H1 (cell line): ENCODE measurements at regions not wholly inside any gene's neighbourhood (a gene's known extent, or its start where the extent isn't known, plus 50 kb on each side); places are given as distances from the start of the nearest gene placed in this dataset.

ENCODE experiments used
- CTCF ChIA-PET: fragments of 300-600 bp; sonication (Branson Sonifier 250); formaldehyde crosslinking; loops from one replicate; lab custom pipeline; 2021; ENCODE audit not compliant: partially characterized antibody; lab: Charles Lee
- POLR2A ChIA-PET: fragments of 300-600 bp; sonication (Branson Sonifier 250); formaldehyde crosslinking; loops from one replicate; lab custom pipeline; 2021; ENCODE audit warnings: inconsistent platforms; ENCODE audit not compliant: partially characterized antibody; lab: Charles Lee
- DNase-seq, 2 experiments: peaks; one replicate each; pipeline versions ENCODE4 v3.0.0 to v3.0.0-alpha.2; 2010 to 2022; ENCODE audit warnings: low spot score in 2 of 2, low read depth in 1 of 2, mixed read lengths in 1 of 2
- FAIRE-seq: peaks from 2 replicates; lab custom pipeline; 2011; peaks lifted over from hg19 to GRCh38; lab: Jason Lieb, UNC
- H2AFZ ChIP-seq: 2 replicates; pipeline ENCODE4 v1.8.1; 2012; ENCODE audit warnings: low read length, inconsistent platforms
- H2AK5ac ChIP-seq: 2 replicates; pipeline ENCODE4 v1.6.1; 2013; ENCODE audit warnings: low read depth, low read length
- H2BK120ac ChIP-seq: replicated peaks from 2 replicates; pipeline ENCODE3; 2013; ENCODE audit warnings: low read depth, low read length, inconsistent platforms
- H2BK12ac ChIP-seq: 2 replicates; pipeline ENCODE4 v1.6.1; 2013; ENCODE audit warnings: low read depth, low read length
- H2BK15ac ChIP-seq: 2 replicates; pipeline ENCODE4 v1.6.1; 2013; ENCODE audit warnings: low read length
- H2BK20ac ChIP-seq: 2 replicates; pipeline ENCODE4 v1.6.1; 2013; ENCODE audit warnings: low read length
- H2BK5ac ChIP-seq: 2 replicates; pipeline ENCODE4 v1.6.1; 2013; ENCODE audit warnings: low read depth, low read length
- H3K14ac ChIP-seq: 2 replicates; pipeline ENCODE4 v1.6.1; 2013; ENCODE audit warnings: inconsistent platforms; ENCODE audit not compliant: insufficient read length
- H3K18ac ChIP-seq: 2 replicates; pipeline ENCODE4 v1.6.1; 2013; ENCODE audit warnings: low read length; ENCODE audit errors: extremely low read depth
- H3K23ac ChIP-seq: 2 replicates; pipeline ENCODE4 v1.6.1; 2013; ENCODE audit warnings: inconsistent platforms; ENCODE audit not compliant: insufficient read length
- H3K23me2 ChIP-seq: 2 replicates; pipeline ENCODE4 v1.6.1; 2013; ENCODE audit warnings: low read depth, low read length
- H3K27ac ChIP-seq: 2 replicates; pipeline ENCODE4 v1.6.1; 2011; ENCODE audit warnings: low read depth, low read length, inconsistent platforms
- H3K27me3 ChIP-seq, 4 experiments: replicated peaks in 1 of 4; 1 replicate in 1 of 4; 2 replicates in 3 of 4; pipeline versions ENCODE4 v1.6.1 to v1.8.1; 2011 to 2013; ENCODE audit warnings: low read length in 3 of 4, mild to moderate bottlenecking in 3 of 4, inconsistent platforms in 2 of 4, mixed read lengths in 2 of 4, moderate library complexity in 1 of 4; ENCODE audit not compliant: control insufficient read depth in 3 of 4, insufficient read depth in 3 of 4; ENCODE audit errors: extremely low read depth in 1 of 4
- H3K36me3 ChIP-seq, 4 experiments: 2 replicates each; pipeline versions ENCODE4 v1.6.1 to v1.8.1; 2011 to 2013; ENCODE audit warnings: mild to moderate bottlenecking in 4 of 4, low read length in 3 of 4, moderate library complexity in 2 of 4, control low read depth in 1 of 4, inconsistent platforms in 1 of 4; ENCODE audit not compliant: insufficient read depth in 4 of 4, control insufficient read depth in 2 of 4
- H3K4ac ChIP-seq: replicated peaks from 2 replicates; pipeline ENCODE3; 2013; ENCODE audit warnings: low read length, low read depth, mixed read lengths, inconsistent platforms; ENCODE audit not compliant: insufficient read length
- H3K4me1 ChIP-seq, 4 experiments: replicated peaks in 1 of 4; 1 replicate in 1 of 4; 2 replicates in 3 of 4; pipeline versions ENCODE4 v1.6.1 to v1.8.1; 2011 to 2013; ENCODE audit warnings: low read length in 3 of 4, inconsistent platforms in 2 of 4, mixed read lengths in 1 of 4; ENCODE audit not compliant: insufficient read depth in 4 of 4, control insufficient read depth in 3 of 4
- H3K4me2 ChIP-seq, 2 experiments: 2 replicates each; pipeline versions ENCODE4 v1.6.1 to v1.8.1; 2011 to 2013; ENCODE audit warnings: low read depth in 2 of 2, low read length in 2 of 2, control low read depth in 1 of 2, inconsistent platforms in 1 of 2, mild to moderate bottlenecking in 1 of 2; ENCODE audit not compliant: insufficient read depth in 1 of 2
- H3K4me3 ChIP-seq, 4 experiments: fragments of 200-600, 300-600 bp in 1 of 4; sonication (generic), shearing (Covaris generic), sonication (Bioruptor Twin) in 1 of 4; 2 replicates each; pipeline versions ENCODE4 v1.5.1 to v1.8.1; 2011 to 2016; ENCODE audit warnings: low read length in 4 of 4, low read depth in 3 of 4, control low read depth in 2 of 4, inconsistent platforms in 2 of 4, mild to moderate bottlenecking in 2 of 4, mixed read lengths in 1 of 4, moderate library complexity in 1 of 4; ENCODE audit not compliant: insufficient read depth in 2 of 4; ENCODE audit errors: extremely low read depth in 1 of 4
- H3K56ac ChIP-seq: replicated peaks from 2 replicates; pipeline ENCODE3; 2013; ENCODE audit warnings: low read depth, mild to moderate bottlenecking, mixed read lengths, low read length, inconsistent platforms; ENCODE audit not compliant: insufficient read length
- H3K79me1 ChIP-seq: 2 replicates; pipeline ENCODE4 v1.6.1; 2013; ENCODE audit warnings: low read depth, low read length, control low read depth
- H3K79me2 ChIP-seq, 2 experiments: 2 replicates each; pipeline versions ENCODE4 v1.6.1 to v1.8.1; 2012 to 2013; ENCODE audit warnings: low read length in 2 of 2, mild to moderate bottlenecking in 2 of 2, inconsistent platforms in 1 of 2; ENCODE audit not compliant: insufficient read depth in 2 of 2, control insufficient read depth in 1 of 2
- H3K9ac ChIP-seq, 4 experiments: replicated peaks in 1 of 4; 1 replicate in 1 of 4; 2 replicates in 3 of 4; pipeline versions ENCODE4 v1.6.1 to v1.8.1; 2011 to 2013; ENCODE audit warnings: low read depth in 3 of 4, low read length in 3 of 4, control low read depth in 2 of 4, mild to moderate bottlenecking in 2 of 4, moderate library complexity in 2 of 4, inconsistent platforms in 1 of 4; ENCODE audit errors: extremely low read depth in 1 of 4
- H3K9me3 ChIP-seq, 2 experiments: 2 replicates each; pipeline versions ENCODE4 v1.6.1 to v1.8.1; 2012 to 2013; ENCODE audit warnings: mild to moderate bottlenecking in 2 of 2, moderate library complexity in 2 of 2, control low read depth in 1 of 2, inconsistent platforms in 1 of 2, low read depth in 1 of 2, low read length in 1 of 2, mixed read lengths in 1 of 2; ENCODE audit not compliant: insufficient read depth in 2 of 2
- H4K20me1 ChIP-seq, 2 experiments: replicated peaks in 1 of 2; 2 replicates each; pipeline versions ENCODE3 to v1.8.1; 2011 to 2013; ENCODE audit warnings: inconsistent platforms in 2 of 2, low read length in 2 of 2, mild to moderate bottlenecking in 1 of 2; ENCODE audit not compliant: insufficient read depth in 2 of 2, control insufficient read depth in 1 of 2
- H4K5ac ChIP-seq: 2 replicates; pipeline ENCODE4 v1.6.1; 2013; ENCODE audit warnings: low read length, low read depth, mixed read lengths, inconsistent platforms; ENCODE audit not compliant: insufficient read length
- H4K8ac ChIP-seq: 2 replicates; pipeline ENCODE4 v1.8.0; 2013; ENCODE audit warnings: mild to moderate bottlenecking, moderate library complexity, low read length, inconsistent platforms; ENCODE audit not compliant: insufficient read depth; ENCODE audit errors: extremely low read depth
- H4K91ac ChIP-seq: replicated peaks from 2 replicates; pipeline ENCODE3; 2013; ENCODE audit warnings: low read length, mixed read lengths, inconsistent platforms; ENCODE audit not compliant: insufficient read length
- BACH1 ChIP-seq: IDR thresholded peaks from 2 replicates; pipeline ENCODE4 v1.6.1; 2012; ENCODE audit warnings: low read length, improper control_type of control experiment
- JUN ChIP-seq: IDR thresholded peaks from 2 replicates; pipeline ENCODE4 v1.6.1; 2011; ENCODE audit warnings: low read depth, mild to moderate bottlenecking, improper control_type of control experiment, low read length
- KDM1A ChIP-seq: fragments of 200-600, 300-600 bp; sonication (generic); IDR thresholded peaks from 2 replicates; pipeline ENCODE4 v1.7.1; 2016; ENCODE audit warnings: mild to moderate bottlenecking, low read length, borderline replicate concordance
- KDM4A ChIP-seq: IDR thresholded peaks from one replicate; pipeline ENCODE4 v1.7.1; 2012; ENCODE audit warnings: low read depth, mild to moderate bottlenecking, moderate library complexity, low read length, inconsistent platforms; ENCODE audit not compliant: severe bottlenecking
- RAD21 ChIP-seq, 2 experiments: IDR thresholded peaks in 1 of 2; conservative IDR thresholded peaks in 1 of 2; 2 replicates each; pipeline ENCODE4 v1.6.1; 2011; ENCODE audit warnings: low read depth in 2 of 2, low read length in 2 of 2, improper control_type of control experiment in 1 of 2, inconsistent platforms in 1 of 2, mild to moderate bottlenecking in 1 of 2, moderate library complexity in 1 of 2
- SP1 ChIP-seq: IDR thresholded peaks from 2 replicates; pipeline ENCODE4 v1.6.1; 2011; ENCODE audit warnings: low read depth, low read length
- TBP ChIP-seq: IDR thresholded peaks from 2 replicates; pipeline ENCODE4 v1.6.1; 2011; ENCODE audit warnings: low read depth, low read length, improper control_type of control experiment
- TCF12 ChIP-seq: IDR thresholded peaks from 2 replicates; pipeline ENCODE4 v1.6.1; 2011; ENCODE audit warnings: low read depth, mild to moderate bottlenecking, low read length
- YY1 ChIP-seq: IDR thresholded peaks from 2 replicates; pipeline ENCODE4 v1.6.1; 2011; ENCODE audit warnings: low read depth, mild to moderate bottlenecking, low read length
- whole genome bisulfite sequencing, 2 experiments: shearing (Covaris generic) in 1 of 2; methylation state at CpG; one replicate each; pipeline versions ENCODE4 v1.1.6 to v1.1.7; 2013 to 2015; ENCODE audit warnings: low lambda C conversion rate in 2 of 2, mixed read lengths in 2 of 2, inconsistent platforms in 1 of 2, low coverage in 1 of 2, missing lambda C conversion rate in 1 of 2; ENCODE audit not compliant: insufficient replicate concordance in 2 of 2, insufficient coverage in 1 of 2, insufficient read length in 1 of 2; ENCODE audit errors: extremely low coverage in 1 of 2, missing lambda C conversion rate in 1 of 2; 5-methylcytosine and 5-hydroxymethylcytosine counted together
- TF ChIP-seq, protein P1 (sequence below), 3 experiments: IDR thresholded peaks; 1 replicate in 2 of 3; 2 replicates in 1 of 3; pipeline versions ENCODE4 v1.5.1 to v1.6.1; 2011; ENCODE audit warnings: low read length in 3 of 3, mild to moderate bottlenecking in 3 of 3, inconsistent platforms in 2 of 3, low read depth in 1 of 3, moderate library complexity in 1 of 3; ENCODE audit not compliant: insufficient read depth in 1 of 3; ENCODE audit errors: control extremely low read depth in 1 of 3

DNA sequence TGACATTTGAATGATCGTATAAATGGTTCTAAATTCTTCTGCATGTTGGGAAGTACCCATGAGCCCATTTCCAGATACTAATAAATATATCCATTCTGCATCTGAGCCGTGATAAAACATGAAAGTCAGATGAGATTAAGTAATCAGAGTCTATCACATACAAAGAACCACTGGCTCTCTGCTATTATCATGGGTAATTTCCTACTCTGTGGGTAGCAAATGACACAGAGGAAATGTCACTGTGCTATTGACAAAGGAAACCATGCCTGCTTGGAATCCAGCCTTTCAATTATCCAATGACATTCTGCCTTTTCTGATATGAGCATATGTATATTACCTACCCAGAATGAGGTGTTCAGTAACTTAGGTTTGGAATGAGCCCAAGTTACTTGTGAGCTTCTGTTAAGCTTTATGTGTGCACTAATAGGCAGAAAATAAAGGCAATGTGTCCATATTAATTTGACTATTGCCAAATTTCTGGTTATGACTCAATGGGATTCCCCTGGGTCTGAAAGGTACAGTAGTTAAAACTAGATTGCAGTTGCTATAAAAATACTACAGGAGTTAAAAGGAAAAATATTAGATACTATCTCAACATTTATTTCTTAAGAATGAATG, 238.7 kb upstream of the KCNIP4 start:
- ChIA-PET POLR2A (interaction anchor here (0.7 kb wide), 1 partner anchor 208 kb away, joined by 3 read pairs; no protein-coding TSS in a partner anchor), CTCF (no interaction called here)
- no peak overlapping the region for H3K56ac ChIP-seq
- no peak overlapping the region for H2AK5ac ChIP-seq
- no peak overlapping the region for H4K8ac ChIP-seq
- H2BK120ac ChIP-seq = no peak overlapping the region
- H2BK5ac ChIP-seq = no peak overlapping the region
- H2BK15ac ChIP-seq = no peak overlapping the region
- H3K18ac ChIP-seq = no peak overlapping the region
- H4K5ac ChIP-seq = no peak overlapping the region
- DNase-seq = no peak
- H3K9ac ChIP-seq = no peak overlapping the region
- H3K4ac ChIP-seq = no peak overlapping the region
- WGBS, 2 experiments = 84% methylated on average over 2 of the region's 2 CpGs; no CpG with 5 or more reads in 1 of the 2 experiments
- no peak overlapping the region for H4K91ac ChIP-seq
- H3K9me3 ChIP-seq = no peaks in the 10 kb centered on the region
- H3K36me3 ChIP-seq = no peaks in the 10 kb centered on the region
- no peak overlapping the region for H2BK12ac ChIP-seq
- no peak overlapping the region for H2BK20ac ChIP-seq
- H3K23ac ChIP-seq = no peak overlapping the region
- H3K79me2 ChIP-seq = no peaks in the 10 kb centered on the region
- no peak overlapping the region for H3K14ac ChIP-seq
- no peak overlapping the region for H2AFZ ChIP-seq
- TF ChIP-seq BACH1 (no peak), TCF12 (no peak), YY1 (no peak), RAD21 (IDR thresholded peaks at IDR 0.05 in 1 of 2, conservative IDR thresholded peaks at IDR 0.05 in 1 of 2; ENCODE audit: low read depth in 2 of 2, low read length in 2 of 2) (no peak), TBP (no peak), KDM4A (no peak), KDM1A (no peak), JUN (no peak), SP1 (no peak)
- TF ChIP-seq, protein P1, sequence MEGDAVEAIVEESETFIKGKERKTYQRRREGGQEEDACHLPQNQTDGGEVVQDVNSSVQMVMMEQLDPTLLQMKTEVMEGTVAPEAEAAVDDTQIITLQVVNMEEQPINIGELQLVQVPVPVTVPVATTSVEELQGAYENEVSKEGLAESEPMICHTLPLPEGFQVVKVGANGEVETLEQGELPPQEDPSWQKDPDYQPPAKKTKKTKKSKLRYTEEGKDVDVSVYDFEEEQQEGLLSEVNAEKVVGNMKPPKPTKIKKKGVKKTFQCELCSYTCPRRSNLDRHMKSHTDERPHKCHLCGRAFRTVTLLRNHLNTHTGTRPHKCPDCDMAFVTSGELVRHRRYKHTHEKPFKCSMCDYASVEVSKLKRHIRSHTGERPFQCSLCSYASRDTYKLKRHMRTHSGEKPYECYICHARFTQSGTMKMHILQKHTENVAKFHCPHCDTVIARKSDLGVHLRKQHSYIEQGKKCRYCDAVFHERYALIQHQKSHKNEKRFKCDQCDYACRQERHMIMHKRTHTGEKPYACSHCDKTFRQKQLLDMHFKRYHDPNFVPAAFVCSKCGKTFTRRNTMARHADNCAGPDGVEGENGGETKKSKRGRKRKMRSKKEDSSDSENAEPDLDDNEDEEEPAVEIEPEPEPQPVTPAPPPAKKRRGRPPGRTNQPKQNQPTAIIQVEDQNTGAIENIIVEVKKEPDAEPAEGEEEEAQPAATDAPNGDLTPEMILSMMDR (IDR thresholded peaks at IDR 0.05; ENCODE audit: control extremely low read depth in 1 of 3, insufficient read depth in 1 of 3, low read depth in 1 of 3, low read length in 3 of 3) = no peak
- TF ChIP-seq, all 59 proteins: peak for 0
- FAIRE-seq = no peak
- Histone ChIP-seq H3K4me3 (no peak overlapping the region), H3K4me2 (no peak overlapping the region; a peak in 1 of 4 replicates), H4K20me1 (no peaks in the 10 kb centered on the region), H3K27me3 (peaks cover 0 to 1% (median 0%) of the 10 kb centered on the region in 4 experiments; a peak in 1 of 7 replicates), H3K79me1 (no peaks in the 10 kb centered on the region), H3K23me2 (no peaks in the 10 kb centered on the region), H3K27ac (no peak overlapping the region), H3K4me1 (peaks cover 0 to 12% (median 5%) of the 10 kb centered on the region in 4 experiments; a peak in 6 of 7 replicates)
